GM12875 (cell line): ENCODE measurements at regions not wholly inside any gene's neighbourhood (a gene's known extent, or its start where the extent isn't known, plus 50 kb on each side); places are given as distances from the start of the nearest gene placed in this dataset.

Source experiments
- H3K4me3 ChIP-seq: one replicate; pipeline ENCODE4 v1.5.1; 2011; ENCODE audit warnings: low read depth, low read length, control low read depth
- TF ChIP-seq, protein P1 (sequence below): IDR thresholded peaks from 2 replicates; pipeline ENCODE4 v1.5.1; 2011; ENCODE audit warnings: low read depth, mild to moderate bottlenecking, control low read depth, inconsistent platforms, low read length, moderate library complexity, borderline replicate concordance; ENCODE audit not compliant: insufficient read depth

GRCh38 chr1:222443566-222443965 lies 104.3 kb downstream of the HHIPL2 start:
- TF ChIP-seq, protein P1, sequence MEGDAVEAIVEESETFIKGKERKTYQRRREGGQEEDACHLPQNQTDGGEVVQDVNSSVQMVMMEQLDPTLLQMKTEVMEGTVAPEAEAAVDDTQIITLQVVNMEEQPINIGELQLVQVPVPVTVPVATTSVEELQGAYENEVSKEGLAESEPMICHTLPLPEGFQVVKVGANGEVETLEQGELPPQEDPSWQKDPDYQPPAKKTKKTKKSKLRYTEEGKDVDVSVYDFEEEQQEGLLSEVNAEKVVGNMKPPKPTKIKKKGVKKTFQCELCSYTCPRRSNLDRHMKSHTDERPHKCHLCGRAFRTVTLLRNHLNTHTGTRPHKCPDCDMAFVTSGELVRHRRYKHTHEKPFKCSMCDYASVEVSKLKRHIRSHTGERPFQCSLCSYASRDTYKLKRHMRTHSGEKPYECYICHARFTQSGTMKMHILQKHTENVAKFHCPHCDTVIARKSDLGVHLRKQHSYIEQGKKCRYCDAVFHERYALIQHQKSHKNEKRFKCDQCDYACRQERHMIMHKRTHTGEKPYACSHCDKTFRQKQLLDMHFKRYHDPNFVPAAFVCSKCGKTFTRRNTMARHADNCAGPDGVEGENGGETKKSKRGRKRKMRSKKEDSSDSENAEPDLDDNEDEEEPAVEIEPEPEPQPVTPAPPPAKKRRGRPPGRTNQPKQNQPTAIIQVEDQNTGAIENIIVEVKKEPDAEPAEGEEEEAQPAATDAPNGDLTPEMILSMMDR: no peak
- H3K4me3 ChIP-seq: no peak overlapping the region

DNA sequence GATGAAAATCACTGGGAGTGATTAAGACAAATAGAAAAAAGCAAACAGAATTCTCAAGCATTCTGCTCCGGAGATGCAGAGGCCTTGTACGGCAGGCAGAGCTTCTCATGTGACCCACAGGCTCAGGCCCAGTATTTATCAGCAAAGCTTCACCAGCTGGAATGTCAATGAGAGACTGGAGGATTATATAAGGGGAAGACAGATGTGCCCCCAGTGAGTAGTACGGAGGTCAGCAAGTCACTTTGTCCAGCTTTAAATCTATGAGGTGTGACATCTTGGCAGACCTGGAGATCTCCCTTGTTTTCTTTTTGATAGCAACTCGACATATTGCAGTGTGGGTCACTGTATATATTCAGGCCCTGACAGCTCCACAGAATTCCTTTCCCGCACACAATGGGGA lies 106.8 kb downstream of the HHIPL2 start:
- TF ChIP-seq, protein P1: no peak

GRCh38 chr1:222424826-222425225 lies 123.1 kb downstream of the HHIPL2 start:
- TF ChIP-seq, protein P1: no peak

More for the DNA sequence above, 106.8 kb downstream of the HHIPL2 start:
- H3K4me3 ChIP-seq: no peak overlapping the region

DNA sequence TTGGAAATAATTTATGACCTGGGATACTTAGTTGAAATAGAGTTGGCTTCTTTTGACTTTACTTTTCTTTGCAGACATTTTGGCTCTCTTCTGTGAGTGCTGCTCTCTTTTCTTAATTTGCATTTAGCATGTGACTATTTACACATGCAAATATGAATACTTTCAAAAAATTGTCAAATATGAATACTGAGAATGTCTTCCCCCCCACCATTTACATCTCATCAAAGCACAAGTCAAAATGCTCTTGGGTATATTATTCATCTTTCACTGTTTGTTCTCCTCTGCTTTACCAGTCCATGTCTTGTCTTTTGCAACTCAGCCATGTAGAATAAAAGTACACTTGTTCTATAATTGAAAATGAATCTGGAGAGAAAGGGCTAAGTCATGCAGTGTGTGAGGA lies 126.5 kb downstream of the HHIPL2 start:
- H3K4me3 ChIP-seq: no peak overlapping the region
- TF ChIP-seq, protein P1: no peak

More at GRCh38 chr1:222424826-222425225, 123.1 kb downstream of the HHIPL2 start:
- no peak overlapping the region for H3K4me3 ChIP-seq

GRCh38 chr1:222420633-222421032 lies 127.3 kb downstream of the HHIPL2 start:
- TF ChIP-seq, protein P1: no peak
- no peak overlapping the region for H3K4me3 ChIP-seq

- H3K4me3 ChIP-seq: no peak overlapping the region
- TF ChIP-seq, protein P1: no peak
Observed at GRCh38 chr1:222418654-222419053, 129.2 kb downstream of the HHIPL2 start.

- H3K4me3 ChIP-seq: no peak overlapping the region
- TF ChIP-seq, protein P1: no peak
Observed at GRCh38 chr1:222417264-222417663, 130.6 kb downstream of the HHIPL2 start.
